Ishikawa (cell line): ENCODE measurements at regions not wholly inside any gene's neighbourhood (a gene's known extent, or its start where the extent isn't known, plus 50 kb on each side); places are given as distances from the start of the nearest gene placed in this dataset.
A peak's percentile ranks its signal among the peaks of the same experiment; 100 is the strongest.

ENCODE experiments used
- CEBPB ChIP-seq: IDR thresholded peaks from 2 replicates; pipeline ENCODE4 v1.6.1; 2012
- CREB1 ChIP-seq: IDR thresholded peaks from 2 replicates; pipeline ENCODE4 v1.6.1; 2012; ENCODE audit warnings: low read depth
- EGR1 ChIP-seq: IDR thresholded peaks from 2 replicates; pipeline ENCODE4 v1.6.1; 2012
- EP300 ChIP-seq: IDR thresholded peaks from 2 replicates; pipeline ENCODE4 v1.6.1; 2012; ENCODE audit warnings: borderline replicate concordance
- FOXM1 ChIP-seq: IDR thresholded peaks from 2 replicates; pipeline ENCODE4 v1.6.1; 2012; ENCODE audit warnings: low read depth, borderline replicate concordance
- NFIC ChIP-seq: IDR thresholded peaks from 2 replicates; pipeline ENCODE4 v1.6.1; 2012
- RAD21 ChIP-seq: IDR thresholded peaks from 2 replicates; pipeline ENCODE4 v1.6.1; 2012; ENCODE audit warnings: low read depth
- TAF1 ChIP-seq: IDR thresholded peaks from 2 replicates; pipeline ENCODE4 v1.6.1; 2012; ENCODE audit warnings: low read depth, mild to moderate bottlenecking
- TCF12 ChIP-seq: IDR thresholded peaks from 2 replicates; pipeline ENCODE4 v1.6.1; 2012; ENCODE audit warnings: low read depth
- TEAD4 ChIP-seq: IDR thresholded peaks from 2 replicates; pipeline ENCODE4 v1.6.1; 2012
- YY1 ChIP-seq: IDR thresholded peaks from 2 replicates; pipeline ENCODE4 v1.6.1; 2012; ENCODE audit warnings: low read depth
- ZBTB7A ChIP-seq: IDR thresholded peaks from 2 replicates; pipeline ENCODE4 v1.6.1; 2012; ENCODE audit warnings: low read depth
- TF ChIP-seq, protein P1 (sequence below): IDR thresholded peaks from 2 replicates; pipeline ENCODE4 v1.6.1; 2012; ENCODE audit warnings: low read depth, mild to moderate bottlenecking
- TF ChIP-seq, protein P2 (sequence below): IDR thresholded peaks from 2 replicates; pipeline ENCODE4 v1.6.1; 2012

DNA sequence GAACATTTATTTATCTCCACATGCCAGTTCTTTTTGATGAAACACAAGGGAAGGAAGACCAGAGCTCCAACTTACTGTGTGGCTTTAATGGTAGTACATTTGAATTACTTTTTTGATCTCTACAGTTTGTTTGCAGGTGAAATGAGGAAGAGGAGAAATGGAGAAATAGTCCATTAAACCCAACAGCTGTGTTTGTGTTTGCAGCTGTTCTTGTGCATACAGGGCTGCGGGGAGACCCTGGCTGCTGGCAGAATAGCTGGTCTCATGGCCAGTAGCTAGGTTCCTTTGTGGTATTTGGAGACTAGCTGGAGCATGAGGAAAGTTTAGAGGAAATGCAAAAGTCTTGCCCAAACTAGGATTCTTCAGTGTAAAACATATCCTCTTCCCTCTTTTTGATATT, 374.8 kb downstream of the GPAT3 start:
- TF ChIP-seq TAF1 (no peak), CREB1 (no peak), EP300 (no peak), TEAD4 (no peak), TCF12 (no peak), YY1 (no peak), EGR1 (no peak)
- TF ChIP-seq, protein P1, sequence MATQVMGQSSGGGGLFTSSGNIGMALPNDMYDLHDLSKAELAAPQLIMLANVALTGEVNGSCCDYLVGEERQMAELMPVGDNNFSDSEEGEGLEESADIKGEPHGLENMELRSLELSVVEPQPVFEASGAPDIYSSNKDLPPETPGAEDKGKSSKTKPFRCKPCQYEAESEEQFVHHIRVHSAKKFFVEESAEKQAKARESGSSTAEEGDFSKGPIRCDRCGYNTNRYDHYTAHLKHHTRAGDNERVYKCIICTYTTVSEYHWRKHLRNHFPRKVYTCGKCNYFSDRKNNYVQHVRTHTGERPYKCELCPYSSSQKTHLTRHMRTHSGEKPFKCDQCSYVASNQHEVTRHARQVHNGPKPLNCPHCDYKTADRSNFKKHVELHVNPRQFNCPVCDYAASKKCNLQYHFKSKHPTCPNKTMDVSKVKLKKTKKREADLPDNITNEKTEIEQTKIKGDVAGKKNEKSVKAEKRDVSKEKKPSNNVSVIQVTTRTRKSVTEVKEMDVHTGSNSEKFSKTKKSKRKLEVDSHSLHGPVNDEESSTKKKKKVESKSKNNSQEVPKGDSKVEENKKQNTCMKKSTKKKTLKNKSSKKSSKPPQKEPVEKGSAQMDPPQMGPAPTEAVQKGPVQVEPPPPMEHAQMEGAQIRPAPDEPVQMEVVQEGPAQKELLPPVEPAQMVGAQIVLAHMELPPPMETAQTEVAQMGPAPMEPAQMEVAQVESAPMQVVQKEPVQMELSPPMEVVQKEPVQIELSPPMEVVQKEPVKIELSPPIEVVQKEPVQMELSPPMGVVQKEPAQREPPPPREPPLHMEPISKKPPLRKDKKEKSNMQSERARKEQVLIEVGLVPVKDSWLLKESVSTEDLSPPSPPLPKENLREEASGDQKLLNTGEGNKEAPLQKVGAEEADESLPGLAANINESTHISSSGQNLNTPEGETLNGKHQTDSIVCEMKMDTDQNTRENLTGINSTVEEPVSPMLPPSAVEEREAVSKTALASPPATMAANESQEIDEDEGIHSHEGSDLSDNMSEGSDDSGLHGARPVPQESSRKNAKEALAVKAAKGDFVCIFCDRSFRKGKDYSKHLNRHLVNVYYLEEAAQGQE, result no peak
- TF ChIP-seq, protein P2, sequence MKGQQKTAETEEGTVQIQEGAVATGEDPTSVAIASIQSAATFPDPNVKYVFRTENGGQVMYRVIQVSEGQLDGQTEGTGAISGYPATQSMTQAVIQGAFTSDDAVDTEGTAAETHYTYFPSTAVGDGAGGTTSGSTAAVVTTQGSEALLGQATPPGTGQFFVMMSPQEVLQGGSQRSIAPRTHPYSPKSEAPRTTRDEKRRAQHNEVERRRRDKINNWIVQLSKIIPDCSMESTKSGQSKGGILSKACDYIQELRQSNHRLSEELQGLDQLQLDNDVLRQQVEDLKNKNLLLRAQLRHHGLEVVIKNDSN, result no peak

DNA sequence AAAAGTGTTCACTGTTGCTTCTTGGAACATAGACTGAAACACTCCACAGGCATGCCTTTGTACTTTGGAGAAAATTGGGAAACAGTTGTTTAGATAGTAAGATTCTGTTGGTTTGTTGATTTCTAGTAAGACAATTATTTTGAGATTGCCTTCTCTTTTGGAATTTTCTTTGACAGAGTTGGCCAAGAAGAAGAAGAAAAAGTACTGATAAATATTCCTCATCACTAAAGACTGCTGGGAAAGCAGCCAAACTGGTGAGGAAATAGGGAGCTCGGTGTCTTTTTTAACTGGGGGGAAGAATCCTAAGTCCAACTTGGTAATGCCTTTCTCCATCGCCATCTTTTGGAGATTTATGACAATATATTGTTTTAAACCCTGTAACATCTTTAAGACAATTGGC, 370.7 kb downstream of the GPAT3 start:
- TF ChIP-seq ZBTB7A, result no peak
- no peak for TF ChIP-seq FOXM1
- no peak for TF ChIP-seq EGR1

DNA sequence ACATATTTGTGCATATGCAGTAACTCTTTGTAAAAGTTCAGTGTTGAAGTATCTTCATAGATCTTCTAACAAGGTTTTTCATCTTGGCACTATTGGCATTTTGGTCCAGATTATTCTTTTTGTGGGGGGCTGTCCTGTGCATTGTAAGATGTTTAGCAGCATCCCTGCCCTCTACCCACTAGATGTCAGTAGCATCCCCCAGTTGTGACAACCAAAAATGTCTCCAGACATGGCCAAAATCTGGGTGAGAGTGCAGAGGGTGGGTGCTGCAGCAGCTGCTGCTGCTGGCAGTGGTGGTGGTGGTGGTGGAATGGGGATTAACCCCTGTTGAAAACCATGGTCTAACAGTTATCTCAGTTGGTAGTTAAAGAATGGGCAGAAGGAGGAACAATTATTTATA, 370.0 kb downstream of the GPAT3 start:
- peak; percentile 51 for TF ChIP-seq RAD21
- TF ChIP-seq, protein P1, result no peak

DNA sequence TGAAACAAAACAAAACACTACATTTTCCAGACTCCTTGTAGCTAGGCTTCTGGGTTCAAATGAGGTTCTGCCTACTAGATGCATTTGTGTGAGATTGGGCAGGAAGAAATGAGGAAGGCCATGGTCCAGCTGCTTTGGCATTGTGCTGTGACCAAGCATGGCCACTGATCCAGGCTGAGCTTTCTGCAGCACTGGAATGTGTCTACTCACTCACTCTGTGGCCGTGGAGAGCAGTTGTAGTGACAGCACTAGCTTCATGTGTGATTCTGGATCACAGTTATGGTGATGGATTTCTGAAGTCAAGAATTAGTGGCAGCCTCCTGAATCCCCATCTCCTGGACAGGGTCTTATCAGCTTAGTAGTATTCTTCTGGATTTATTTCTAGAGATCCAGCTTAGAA, 358.9 kb downstream of the GPAT3 start:
- TF ChIP-seq, protein P1, result no peak
- TF ChIP-seq, protein P2, result no peak
- no peak for TF ChIP-seq EGR1

DNA sequence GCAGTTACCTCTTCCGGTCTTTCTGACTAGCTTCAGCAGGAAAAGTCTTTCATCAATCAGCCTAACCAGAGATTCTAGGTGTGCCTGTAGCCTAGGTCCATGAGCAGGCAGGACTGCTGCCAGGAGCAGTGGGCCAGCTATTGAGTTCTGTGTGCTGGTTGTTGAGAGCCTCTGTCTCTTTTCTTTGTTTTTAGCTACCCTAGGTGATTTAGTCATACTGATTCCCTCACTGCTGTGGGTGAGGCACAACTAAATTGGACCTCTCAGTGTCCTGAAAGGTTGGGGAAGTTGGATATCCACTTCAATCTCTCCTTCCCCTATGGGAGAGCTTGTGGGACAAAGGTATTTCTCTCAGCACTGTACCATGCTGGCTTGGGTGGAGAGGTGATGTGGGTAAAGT, 354.9 kb downstream of the GPAT3 start:
- TF ChIP-seq, protein P2, result no peak
- TF ChIP-seq, protein P1, result no peak
- no peak for TF ChIP-seq TEAD4
- no peak for TF ChIP-seq RAD21
- TF ChIP-seq EP300, result no peak
- no peak for TF ChIP-seq ZBTB7A
- TF ChIP-seq TAF1, result no peak
- no peak for TF ChIP-seq FOXM1
- no peak for TF ChIP-seq TCF12
- no peak for TF ChIP-seq NFIC
- TF ChIP-seq CEBPB, result no peak
- TF ChIP-seq CREB1, result no peak
